HG03135 (cell line): ENCODE measurements at regions not wholly inside any gene's neighbourhood (a gene's known extent, or its start where the extent isn't known, plus 50 kb on each side); places are given as distances from the start of the nearest gene placed in this dataset.

Source experiments
- ATAC-seq: cut with Tn5 transposase; IDR thresholded peaks from one replicate; pipeline ENCODE4 v1.9.1; 2021; ENCODE audit warnings: mild to moderate bottlenecking, moderate library complexity; ENCODE audit not compliant: unreplicated experiment

GRCh38 chr1:208536212-208536611, 292.0 kb upstream of the PLXNA2 start:
- ATAC-seq = no peak

DNA sequence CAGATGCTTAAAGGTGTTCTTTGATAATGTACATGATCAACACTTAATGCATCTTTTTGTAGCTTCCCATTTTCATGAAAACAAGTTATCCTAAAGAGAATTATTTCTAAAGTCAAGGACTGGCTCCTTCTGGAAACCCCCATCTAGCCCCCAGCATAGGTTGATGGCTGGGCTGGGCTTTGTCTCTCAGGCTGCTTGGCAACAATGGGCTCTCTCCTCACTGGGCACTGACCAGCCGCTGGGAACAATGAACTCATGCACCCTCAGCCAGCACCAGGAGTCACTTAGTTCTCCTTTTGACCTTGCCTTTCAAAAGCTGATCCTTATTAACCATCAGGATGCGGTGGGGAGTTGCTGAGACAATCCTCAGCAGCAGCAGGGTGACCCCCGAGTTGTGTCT, 293.0 kb upstream of the PLXNA2 start:
- no peak for ATAC-seq

GRCh38 chr1:208538078-208538477, 293.9 kb upstream of the PLXNA2 start:
- ATAC-seq = no peak

- ATAC-seq = no peak
Observed at GRCh38 chr1:208538587-208538986, 294.4 kb upstream of the PLXNA2 start.

DNA sequence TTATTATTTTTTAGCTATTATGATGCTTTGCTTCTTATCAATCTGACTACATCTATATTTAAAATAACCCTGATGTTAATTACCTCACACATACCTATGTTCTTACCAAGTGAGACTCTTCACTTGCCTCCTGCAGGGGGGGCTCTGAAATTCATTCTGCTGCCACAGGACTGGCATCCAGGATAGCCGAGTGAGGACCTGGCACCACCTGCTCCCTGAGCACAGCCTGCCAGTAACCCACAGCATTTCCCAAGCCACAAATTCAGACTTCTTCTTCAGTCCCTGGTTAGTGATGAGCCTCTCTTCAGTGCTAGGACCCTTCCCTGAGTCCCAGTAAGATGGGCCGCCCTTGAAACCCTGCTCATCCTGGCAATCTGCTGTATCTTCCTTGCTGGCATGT, 296.5 kb upstream of the PLXNA2 start:
- ATAC-seq = no peak

DNA sequence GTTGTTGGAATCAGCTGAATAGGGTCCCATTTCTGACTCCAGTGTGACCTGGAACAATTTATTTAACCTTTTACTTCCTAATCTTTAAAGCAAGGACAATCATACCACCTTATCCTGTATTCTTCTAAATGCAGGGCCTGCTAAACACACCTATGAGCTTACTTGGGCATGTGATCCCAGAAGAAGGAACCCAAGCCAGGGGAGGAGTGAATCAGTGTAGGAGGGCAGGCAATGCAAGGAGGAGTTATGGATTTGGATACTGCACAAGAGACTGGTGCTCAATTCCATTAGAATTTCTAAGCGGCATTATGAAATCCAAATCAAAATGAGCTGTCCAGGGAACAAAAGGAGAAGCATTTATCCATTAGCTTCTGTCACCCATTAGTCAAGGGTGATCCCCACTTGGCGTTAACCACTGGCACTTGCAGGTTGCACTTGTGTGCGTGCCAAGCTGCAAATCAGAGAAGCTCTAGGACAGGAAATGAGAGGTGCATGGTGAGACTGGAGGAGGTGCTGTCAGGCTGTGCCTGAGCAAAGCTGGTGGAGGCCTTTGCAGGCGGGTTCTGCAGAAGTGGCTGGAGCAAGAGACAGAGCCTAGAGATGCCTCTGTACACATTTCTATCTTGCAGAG, 297.2 kb upstream of the PLXNA2 start:
- no peak for ATAC-seq

DNA sequence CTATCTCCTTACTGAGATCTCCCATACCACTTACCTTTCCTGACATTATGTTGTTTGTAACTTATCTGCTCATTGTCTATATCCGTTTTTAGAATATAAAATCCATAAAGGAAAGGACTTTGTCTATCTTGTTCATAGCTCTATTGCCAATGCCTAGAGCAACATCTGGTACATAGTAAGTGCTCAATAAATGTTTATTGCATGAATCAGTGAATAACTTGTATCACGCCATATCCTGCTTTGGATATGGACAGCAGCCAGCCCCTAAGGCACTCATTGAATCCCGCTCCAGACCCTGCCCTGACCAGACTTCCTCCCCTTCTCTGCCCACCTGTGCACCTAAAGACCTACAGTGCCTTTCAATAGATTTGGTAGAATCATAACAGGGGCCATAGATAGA, 298.1 kb upstream of the PLXNA2 start:
- no peak for ATAC-seq

GRCh38 chr1:208544053-208544452, 299.9 kb upstream of the PLXNA2 start:
- ATAC-seq = no peak

DNA sequence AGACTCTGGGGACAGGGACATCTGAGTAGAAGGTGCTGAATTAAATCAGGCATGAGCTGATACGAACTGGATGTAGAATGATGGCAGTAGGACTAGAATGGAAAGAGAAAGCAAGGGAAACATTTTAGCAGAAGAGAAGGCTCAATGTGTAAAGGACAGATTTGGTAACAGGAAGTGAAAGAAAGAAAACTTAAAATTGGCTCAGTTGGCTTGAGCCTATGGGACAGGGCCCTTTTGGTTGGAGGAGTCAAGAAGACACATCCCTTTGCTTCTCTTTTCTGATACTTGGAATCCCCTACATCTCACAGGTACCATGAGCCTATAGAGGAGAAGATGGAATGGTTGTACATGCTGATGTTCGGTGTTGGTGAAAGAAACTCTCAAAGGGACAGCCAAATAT, 300.6 kb upstream of the PLXNA2 start:
- ATAC-seq = no peak

DNA sequence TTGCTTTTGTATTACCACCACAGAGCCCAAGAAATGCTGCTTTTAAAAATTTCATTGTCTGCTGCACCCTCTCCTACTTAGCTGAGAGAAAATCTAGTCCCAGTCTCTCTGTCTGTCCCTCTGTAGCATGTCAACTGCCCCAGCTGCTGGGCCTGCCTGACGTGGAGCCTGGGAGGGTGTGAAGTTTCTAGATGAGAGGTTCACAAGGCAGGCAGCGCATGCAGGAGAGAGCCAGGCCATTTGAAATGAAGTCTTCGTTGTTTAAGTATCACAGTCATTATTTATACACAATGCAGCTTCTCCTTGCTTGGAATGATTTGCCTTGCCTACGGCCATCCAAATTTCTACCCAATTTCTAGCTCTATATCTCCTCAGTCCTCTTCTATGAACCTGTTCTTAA, 306.8 kb upstream of the PLXNA2 start:
- ATAC-seq = no peak

DNA sequence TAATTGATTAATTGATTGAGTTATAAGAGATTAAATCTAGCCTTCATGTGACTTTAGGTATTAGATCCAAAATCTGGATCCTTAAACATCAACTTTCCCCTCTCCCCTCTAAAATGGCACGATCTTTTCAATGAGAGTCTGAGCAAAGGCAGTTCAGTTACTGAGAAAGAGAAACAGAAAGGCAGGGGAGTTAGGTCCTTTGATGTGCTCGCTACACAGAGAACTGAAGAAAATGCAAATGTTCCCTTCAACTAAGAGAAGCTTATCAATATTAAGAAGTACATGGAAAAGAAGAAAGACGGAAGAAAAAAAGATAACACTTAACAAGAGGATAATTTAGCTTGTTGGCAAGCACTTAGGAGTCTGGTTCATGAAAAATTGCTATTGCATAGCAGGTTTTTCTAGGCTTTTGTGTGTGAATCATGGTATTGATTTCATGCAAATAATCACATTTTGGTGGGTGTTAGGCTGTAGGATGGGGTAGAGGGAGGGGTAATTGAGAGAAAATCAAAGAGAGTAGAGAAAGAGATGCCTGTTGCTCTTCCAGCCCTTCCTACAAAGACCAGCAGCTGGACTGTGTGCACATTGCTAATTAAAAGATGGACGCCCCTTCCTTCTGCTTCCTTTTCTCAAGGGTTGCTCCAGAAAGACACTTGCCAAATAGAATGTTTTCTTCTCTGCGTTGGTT, 307.6 kb upstream of the PLXNA2 start:
- ATAC-seq = no peak

DNA sequence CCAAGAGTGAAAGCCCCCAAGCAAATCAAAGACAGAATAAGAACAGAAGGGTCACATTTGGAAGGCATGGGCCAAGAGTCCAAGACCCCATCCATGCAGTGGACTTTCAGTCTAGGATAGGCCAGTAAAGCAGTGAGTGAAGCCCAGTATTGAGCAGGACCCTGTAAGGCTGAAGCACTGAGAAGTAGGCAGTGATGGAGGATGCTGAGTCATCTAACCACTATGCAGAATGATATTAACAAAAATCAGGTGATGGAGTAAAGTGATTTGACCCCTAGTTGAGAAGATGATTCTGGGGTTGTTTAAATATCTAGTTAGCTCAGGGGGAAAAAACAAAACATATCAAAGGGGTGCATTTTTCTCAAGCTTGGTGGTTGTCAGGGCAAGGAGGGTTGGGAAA, 308.7 kb upstream of the PLXNA2 start:
- no peak for ATAC-seq

GRCh38 chr1:208556461-208556860, 312.3 kb upstream of the PLXNA2 start:
- no peak for ATAC-seq

GRCh38 chr1:208557046-208557722, 313.0 kb upstream of the PLXNA2 start:
- no peak for ATAC-seq

DNA sequence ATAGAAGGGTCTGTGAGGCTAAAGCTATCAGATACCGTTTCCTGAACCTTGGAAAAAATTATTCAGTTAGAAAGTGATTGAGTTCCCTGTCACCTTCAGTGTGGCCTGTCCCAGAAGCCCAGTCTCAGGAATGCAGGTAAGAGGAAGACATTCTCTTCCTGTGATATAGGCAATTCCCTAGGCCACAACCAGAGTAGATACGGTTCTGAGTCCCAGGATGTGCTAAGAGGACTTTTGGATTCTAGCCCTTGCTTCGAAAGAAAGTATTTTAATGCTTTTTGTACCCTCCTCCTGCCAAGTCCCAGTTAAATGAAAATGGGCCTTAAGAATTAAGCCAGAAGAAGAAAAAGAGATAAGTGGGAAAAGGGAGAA, 313.5 kb upstream of the PLXNA2 start:
- no peak for ATAC-seq

GRCh38 chr1:208559597-208560329, 315.6 kb upstream of the PLXNA2 start:
- ATAC-seq = no peak

GRCh38 chr1:208562151-208562960, 318.2 kb upstream of the PLXNA2 start:
- ATAC-seq = no peak

GRCh38 chr1:208564466-208564865, 320.3 kb upstream of the PLXNA2 start:
- no peak for ATAC-seq

GRCh38 chr1:208565756-208566440, 321.7 kb upstream of the PLXNA2 start:
- no peak for ATAC-seq

- ATAC-seq = no peak
Observed at GRCh38 chr1:208569181-208569580, 325.0 kb upstream of the PLXNA2 start.
